K562 (cell line): ENCODE measurements at regions not wholly inside any gene's neighbourhood (a gene's known extent, or its start where the extent isn't known, plus 50 kb on each side); places are given as distances from the start of the nearest gene placed in this dataset.

Experiments
- ATF1 ChIP-seq, 2 experiments: fragments of 450-650 bp in 1 of 2; IDR thresholded peaks; 2 replicates each; pipeline ENCODE4 v1.6.1; 2016; ENCODE audit warnings: missing compliant biosample characterization in 1 of 2, missing genetic modification characterization in 1 of 2
- FOXA3 ChIP-seq, 2 experiments: fragments of 450-650 bp in 1 of 2; sonication (generic) in 1 of 2; formaldehyde crosslinking; IDR thresholded peaks in 1 of 2; conservative IDR thresholded peaks in 1 of 2; 2 replicates each; pipeline versions ENCODE4 v1.4.0 to v1.8.0; 2020 to 2022; ENCODE audit warnings: mild to moderate bottlenecking in 2 of 2, missing genetic modification reagents in 1 of 2
- GATA2 ChIP-seq: sonication (generic); formaldehyde crosslinking; IDR thresholded peaks from 2 replicates; pipeline ENCODE4 v1.4.0; 2020; ENCODE audit warnings: mild to moderate bottlenecking, missing genetic modification reagents
- HMGN3 ChIP-seq: IDR thresholded peaks from 2 replicates; pipeline ENCODE4 v1.6.1; 2011; ENCODE audit warnings: borderline replicate concordance, low read depth, mild to moderate bottlenecking, mixed read lengths, low read length; ENCODE audit not compliant: insufficient read length; ENCODE audit errors: extremely low read depth
- HSF4 ChIP-seq: fragments of 250-450 bp; sonication (Bioruptor Pico); IDR thresholded peaks from 2 replicates; pipeline ENCODE4 v2.1.2; 2022; ENCODE audit warnings: mild to moderate bottlenecking, moderate library complexity, borderline replicate concordance
- KAT8 ChIP-seq: fragments of 450-650 bp; IDR thresholded peaks from 2 replicates; pipeline ENCODE4 v1.6.1; 2016; ENCODE audit warnings: low read depth, mild to moderate bottlenecking
- KDM1A ChIP-seq, 2 experiments: fragments of 450-650 bp; IDR thresholded peaks; 2 replicates each; pipeline ENCODE4 v1.6.1; 2016; ENCODE audit warnings: mild to moderate bottlenecking in 2 of 2
- KDM2B ChIP-seq: fragments of 250-450 bp; sonication (Bioruptor Pico); IDR thresholded peaks from 2 replicates; pipeline ENCODE4 v1.8.0; 2021; ENCODE audit warnings: mild to moderate bottlenecking, moderate library complexity
- L3MBTL2 ChIP-seq: fragments of 450-650 bp; IDR thresholded peaks from 2 replicates; pipeline ENCODE4 v1.6.1; 2016; ENCODE audit warnings: mild to moderate bottlenecking, moderate library complexity
- MIER1 ChIP-seq: fragments of 450-650 bp; IDR thresholded peaks from 2 replicates; pipeline ENCODE4 v1.6.1; 2016; ENCODE audit warnings: antibody characterized with exemption, mild to moderate bottlenecking, low read depth
- MTA3 ChIP-seq: fragments of 450-650 bp; formaldehyde crosslinking; IDR thresholded peaks from 2 replicates; pipeline ENCODE4 v1.6.1; 2017; ENCODE audit warnings: mild to moderate bottlenecking, borderline replicate concordance
- NELFE ChIP-seq: IDR thresholded peaks from 2 replicates; pipeline ENCODE4 v1.6.1; 2011; ENCODE audit warnings: mild to moderate bottlenecking; ENCODE audit not compliant: insufficient read depth, insufficient read length
- PHF21A ChIP-seq: fragments of 450-650 bp; IDR thresholded peaks from 2 replicates; pipeline ENCODE4 v1.6.1; 2017; ENCODE audit warnings: low read depth, borderline replicate concordance
- POLR2B ChIP-seq: fragments of 450-650 bp; IDR thresholded peaks from 2 replicates; pipeline ENCODE4 v1.6.1; 2018; ENCODE audit warnings: low read depth; ENCODE audit not compliant: partially characterized antibody
- RBM14 ChIP-seq: fragments of 200-400 bp; formaldehyde crosslinking; IDR thresholded peaks from 2 replicates; pipeline ENCODE4 v1.6.1; 2018; ENCODE audit warnings: low read depth, mild to moderate bottlenecking, low read length, moderate library complexity, borderline replicate concordance; ENCODE audit not compliant: insufficient read depth
- RBM39 ChIP-seq: fragments of 200-400 bp; formaldehyde crosslinking; optimal IDR thresholded peaks from 2 replicates; pipeline ENCODE3; 2018; ENCODE audit warnings: low read depth, low read length
- TARDBP ChIP-seq: fragments of 450-650 bp; IDR thresholded peaks from 2 replicates; pipeline ENCODE4 v1.6.1; 2016
- TBL1XR1 ChIP-seq, 2 experiments: IDR thresholded peaks; 2 replicates each; pipeline ENCODE4 v1.6.1; 2012; ENCODE audit warnings: improper control_type of control experiment in 2 of 2, low read length in 2 of 2, mild to moderate bottlenecking in 1 of 2
- TRIM24 ChIP-seq, 2 experiments: fragments of 450-650 bp; IDR thresholded peaks; 2 replicates each; pipeline ENCODE4 v1.6.1; 2016
- YBX1 ChIP-seq: fragments of 450-650 bp; IDR thresholded peaks from 2 replicates; pipeline ENCODE4 v1.7.1; 2016; ENCODE audit warnings: mild to moderate bottlenecking
- ZBTB1 ChIP-seq: sonication (generic); formaldehyde crosslinking; IDR thresholded peaks from 2 replicates; pipeline ENCODE4 v1.8.1; 2023; ENCODE audit warnings: missing genetic modification reagents, low read depth, mild to moderate bottlenecking, borderline replicate concordance
- ZKSCAN1 ChIP-seq: fragments of 150-350 bp; IDR thresholded peaks from 2 replicates; pipeline ENCODE4 v1.6.1; 2016; ENCODE audit warnings: low read depth, low read length
- ZNF696 ChIP-seq: fragments of 250-450 bp; sonication (Bioruptor Pico); conservative IDR thresholded peaks from 2 replicates; pipeline ENCODE4 v1.4.0; 2020; ENCODE audit warnings: mild to moderate bottlenecking, moderate library complexity
- ZNF830 ChIP-seq: fragments of 250-450 bp; sonication (Bioruptor Pico); IDR thresholded peaks from 2 replicates; pipeline ENCODE4 v1.5.0; 2021; ENCODE audit warnings: mild to moderate bottlenecking
- TF ChIP-seq, protein P1 (sequence below), 2 experiments: fragments of 250-450 bp in 1 of 2; fragments of 450-650 bp in 1 of 2; sonication (Bioruptor Pico) in 1 of 2; IDR thresholded peaks; 2 replicates each; pipeline versions ENCODE4 v1.6.1 to v1.8.0; 2016 to 2021; ENCODE audit warnings: mild to moderate bottlenecking in 2 of 2, moderate library complexity in 2 of 2, missing compliant biosample characterization in 1 of 2, missing genetic modification characterization in 1 of 2
- TF ChIP-seq, protein P2 (sequence below): IDR thresholded peaks from 2 replicates; pipeline ENCODE4 v1.6.1; 2016; ENCODE audit warnings: missing genetic modification characterization, missing compliant biosample characterization
- TF ChIP-seq, protein P3 (sequence below): IDR thresholded peaks from 2 replicates; pipeline ENCODE4 v1.6.1; 2014; ENCODE audit warnings: antibody characterized with exemption

DNA sequence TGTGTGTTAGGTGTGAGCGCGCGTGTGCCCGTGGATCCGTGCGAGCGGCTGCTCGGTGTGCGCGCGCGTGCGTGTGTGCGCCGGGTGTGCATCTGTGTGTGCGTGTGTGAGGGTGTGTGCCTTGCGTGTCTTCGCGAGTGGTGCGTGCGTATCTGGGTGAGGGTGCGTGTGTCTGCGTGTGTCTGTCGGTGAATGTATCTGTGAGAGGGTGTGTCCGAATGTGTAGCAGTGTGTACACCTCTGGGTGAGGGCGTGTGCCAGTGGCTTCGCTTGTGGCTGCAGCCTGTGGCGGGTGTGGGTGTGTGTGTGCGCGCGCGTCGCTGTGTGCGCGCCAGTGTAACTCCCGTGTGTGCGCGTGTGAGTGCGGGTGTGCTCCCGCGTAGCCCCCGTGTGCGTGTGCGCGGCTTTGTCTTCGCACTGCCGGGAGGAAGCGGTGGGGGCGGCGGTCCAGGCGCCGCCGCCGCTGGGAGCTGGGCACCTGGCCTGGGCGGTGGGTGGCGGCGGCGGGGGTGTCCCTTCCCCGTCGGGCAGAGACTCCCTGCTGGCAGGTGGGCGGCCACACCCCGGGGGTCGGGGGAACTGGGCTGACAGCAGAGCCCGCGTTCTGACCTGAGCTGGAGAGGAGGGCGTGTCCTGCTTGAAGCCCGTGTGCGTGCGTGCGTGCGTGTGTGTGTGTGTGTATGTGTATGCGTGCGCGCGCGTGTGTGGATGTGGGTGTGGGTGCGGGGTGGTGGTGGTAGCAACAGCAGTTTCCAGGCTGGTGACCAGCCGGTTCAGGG is 61.3 kb upstream of the EPB41L1 start (continued):
- TF ChIP-seq ZNF696 (CRISPR knock-in tag) (no peak), KDM2B (no peak), ZNF830 (CRISPR knock-in tag) (no peak), L3MBTL2 (peak; percentile 51), MIER1 (no peak), KDM1A (IDR thresholded peaks at IDR 0.05) (peak in 1 of 2 experiments; percentile 94; a peak in 2 of 4 replicates), YBX1 (no peak), TRIM24 (IDR thresholded peaks at IDR 0.05) (no peak), PHF21A (no peak), TBL1XR1 (IDR thresholded peaks at IDR 0.05; ENCODE audit: low read length in 2 of 2) (no peak), HMGN3 (no peak), RBM14 (no peak), ZKSCAN1 (no peak), KAT8 (no peak), TARDBP (no peak), MTA3 (no peak), HSF4 (CRISPR knock-in tag) (no peak), FOXA3 (CRISPR knock-in tag; conservative IDR thresholded peaks at IDR 0.05 in 1 of 2, IDR thresholded peaks at IDR 0.05 in 1 of 2) (no peak), ZBTB1 (CRISPR knock-in tag) (peak; percentile 47; the same call in 1 of the 2 replicates), POLR2B (no peak), GATA2 (CRISPR knock-in tag) (no peak), NELFE (no peak), RBM39 (no peak), ATF1 (CRISPR knock-in tag; IDR thresholded peaks at IDR 0.05) (no peak), ATF1 (tag; IDR thresholded peaks at IDR 0.05) (0 out of 2 replicates have a peak, but pooled peaks have one; percentile 19)
- TF ChIP-seq, protein P1, sequence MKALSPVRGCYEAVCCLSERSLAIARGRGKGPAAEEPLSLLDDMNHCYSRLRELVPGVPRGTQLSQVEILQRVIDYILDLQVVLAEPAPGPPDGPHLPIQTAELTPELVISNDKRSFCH (CRISPR knock-in tag; IDR thresholded peaks at IDR 0.05), result no peak
- TF ChIP-seq, protein P1 (tag; IDR thresholded peaks at IDR 0.05), result peak; percentile 74; the same call in 1 of the 2 replicates
- TF ChIP-seq, protein P2, sequence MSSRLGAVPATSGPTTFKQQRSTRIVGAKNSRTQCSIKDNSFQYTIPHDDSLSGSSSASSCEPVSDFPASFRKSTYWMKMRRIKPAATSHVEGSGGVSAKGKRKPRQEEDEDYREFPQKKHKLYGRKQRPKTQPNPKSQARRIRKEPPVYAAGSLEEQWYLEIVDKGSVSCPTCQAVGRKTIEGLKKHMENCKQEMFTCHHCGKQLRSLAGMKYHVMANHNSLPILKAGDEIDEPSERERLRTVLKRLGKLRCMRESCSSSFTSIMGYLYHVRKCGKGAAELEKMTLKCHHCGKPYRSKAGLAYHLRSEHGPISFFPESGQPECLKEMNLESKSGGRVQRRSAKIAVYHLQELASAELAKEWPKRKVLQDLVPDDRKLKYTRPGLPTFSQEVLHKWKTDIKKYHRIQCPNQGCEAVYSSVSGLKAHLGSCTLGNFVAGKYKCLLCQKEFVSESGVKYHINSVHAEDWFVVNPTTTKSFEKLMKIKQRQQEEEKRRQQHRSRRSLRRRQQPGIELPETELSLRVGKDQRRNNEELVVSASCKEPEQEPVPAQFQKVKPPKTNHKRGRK, result no peak
- TF ChIP-seq, protein P3, sequence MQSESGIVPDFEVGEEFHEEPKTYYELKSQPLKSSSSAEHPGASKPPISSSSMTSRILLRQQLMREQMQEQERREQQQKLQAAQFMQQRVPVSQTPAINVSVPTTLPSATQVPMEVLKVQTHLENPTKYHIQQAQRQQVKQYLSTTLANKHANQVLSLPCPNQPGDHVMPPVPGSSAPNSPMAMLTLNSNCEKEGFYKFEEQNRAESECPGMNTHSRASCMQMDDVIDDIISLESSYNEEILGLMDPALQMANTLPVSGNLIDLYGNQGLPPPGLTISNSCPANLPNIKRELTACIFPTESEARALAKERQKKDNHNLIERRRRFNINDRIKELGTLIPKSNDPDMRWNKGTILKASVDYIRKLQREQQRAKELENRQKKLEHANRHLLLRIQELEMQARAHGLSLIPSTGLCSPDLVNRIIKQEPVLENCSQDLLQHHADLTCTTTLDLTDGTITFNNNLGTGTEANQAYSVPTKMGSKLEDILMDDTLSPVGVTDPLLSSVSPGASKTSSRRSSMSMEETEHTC, result no peak; the same call in 1 of the 2 replicates
